Lower lobe of right lung (tissue), 2 donors: ENCODE measurements at regions not wholly inside any gene's neighbourhood (a gene's known extent, or its start where the extent isn't known, plus 50 kb on each side); places are given as distances from the start of the nearest gene placed in this dataset.

Experiments
- ATAC-seq, 2 donors: fragments of 200-7000 bp; cut with Tn5 transposase; one replicate each; pipeline ENCODE4 v1.9.1; 2020 to 2022; ENCODE audit warnings: mild to moderate bottlenecking in 2 of 2, moderate library complexity in 2 of 2
- DNase-seq: peaks from one replicate; pipeline ENCODE4 v3.0.0-alpha.2; 2020
- H3K27ac ChIP-seq: fragments of 200-600 bp; one replicate; pipeline ENCODE4 v1.8.0; 2022
- H3K27me3 ChIP-seq: fragments of 200-600 bp; one replicate; pipeline ENCODE4 v1.8.0; 2022; ENCODE audit warnings: low read depth
- H3K36me3 ChIP-seq: fragments of 200-600 bp; one replicate; pipeline ENCODE4 v1.8.0; 2022; ENCODE audit warnings: mild to moderate bottlenecking
- H3K4me1 ChIP-seq: fragments of 200-600 bp; one replicate; pipeline ENCODE4 v1.8.0; 2022
- H3K4me3 ChIP-seq: fragments of 200-600 bp; one replicate; pipeline ENCODE4 v1.8.0; 2022; ENCODE audit warnings: mild to moderate bottlenecking
- H3K9me3 ChIP-seq: fragments of 200-600 bp; one replicate; pipeline ENCODE4 v1.8.0; 2022
- CTCF ChIP-seq: fragments of 200-600 bp; IDR thresholded peaks from one replicate; pipeline ENCODE4 v1.8.0; 2022; ENCODE audit warnings: antibody characterized with exemption, mild to moderate bottlenecking
- intact Hi-C: fragments of 100-400 bp; cut with DNase I; formaldehyde crosslinking; loops from one replicate; pipeline ENCODE4 v1.11.0; 2022
- donor health status: DM: no; HTN: yes; CAD: no; lungs with severe emphysema.

DNA sequence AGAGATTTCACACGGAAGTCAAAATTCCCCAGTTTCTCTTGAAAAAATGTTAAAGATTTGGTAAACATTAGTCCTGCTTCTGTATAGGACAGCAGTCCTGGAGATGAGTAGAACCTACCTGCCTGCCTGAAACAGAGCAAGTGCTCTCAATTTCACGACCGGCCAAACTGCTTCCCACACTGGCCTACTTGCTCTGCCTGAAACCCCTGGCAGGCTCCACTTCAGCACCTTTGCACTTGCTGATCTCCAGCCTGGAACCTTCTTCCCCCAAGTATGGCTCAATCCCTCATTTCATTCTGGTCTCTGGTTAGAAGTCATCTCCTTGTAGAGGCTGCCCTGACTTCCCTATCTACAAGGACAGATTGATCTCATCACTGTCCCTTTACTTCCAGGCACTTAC lies 271.4 kb downstream of the DLEU7 start:
- H3K36me3 ChIP-seq: no peaks in the 10 kb centered on the region
- DNase-seq (no peak), ATAC-seq (no peak)
- TF ChIP-seq CTCF: no peak
- H3K27ac ChIP-seq: no peak overlapping the region
- intact Hi-C loops: no loop called here
- H3K4me3 ChIP-seq: no peak overlapping the region
- peaks cover under 1% of the 10 kb centered on the region for H3K9me3 ChIP-seq
- H3K4me1 ChIP-seq: no peaks in the 10 kb centered on the region
- no peaks in the 10 kb centered on the region for H3K27me3 ChIP-seq

GRCh38 chr13:50573066-50573465 lies 270.4 kb downstream of the DLEU7 start:
- ATAC-seq: no peak
- H3K9me3 ChIP-seq: no peaks in the 10 kb centered on the region
- H3K27ac ChIP-seq: no peak overlapping the region
- DNase-seq: no peak
- intact Hi-C loops: no loop called here
- no peaks in the 10 kb centered on the region for H3K27me3 ChIP-seq
- H3K4me1 ChIP-seq: no peaks in the 10 kb centered on the region
- no peak for TF ChIP-seq CTCF
- H3K4me3 ChIP-seq: no peak overlapping the region
- H3K36me3 ChIP-seq: no peaks in the 10 kb centered on the region

DNA sequence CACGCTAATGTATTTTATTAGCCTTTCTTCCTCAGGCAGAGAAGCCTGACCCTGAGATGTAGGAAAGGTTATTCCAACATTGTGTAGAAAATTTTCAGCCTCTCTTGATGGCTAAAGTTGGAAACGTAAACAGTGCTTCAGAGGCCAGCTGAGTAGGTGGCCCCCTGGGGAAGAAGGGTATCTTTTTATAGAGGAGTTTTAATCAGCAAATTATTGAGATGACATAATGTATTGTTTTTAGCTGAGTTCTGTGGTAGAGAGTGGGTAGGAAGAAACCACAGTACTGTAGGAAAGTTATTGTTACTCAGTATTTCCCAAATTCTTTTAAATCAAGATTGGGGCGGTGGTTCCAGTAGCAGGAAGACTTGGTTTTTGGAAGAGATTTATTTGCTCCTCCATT lies 268.8 kb downstream of the DLEU7 start:
- Histone ChIP-seq H3K27me3 (no peaks in the 10 kb centered on the region), H3K4me3 (no peak overlapping the region), H3K36me3 (no peaks in the 10 kb centered on the region), H3K4me1 (no peaks in the 10 kb centered on the region), H3K27ac (no peak overlapping the region), H3K9me3 (no peaks in the 10 kb centered on the region)
- TF ChIP-seq CTCF: no peak
- intact Hi-C loops: no loop called here
- DNase-seq (no peak), ATAC-seq (no peak)

- TF ChIP-seq CTCF: no peak
- Histone ChIP-seq H3K9me3 (no peaks in the 10 kb centered on the region), H3K36me3 (no peaks in the 10 kb centered on the region), H3K4me3 (no peak overlapping the region), H3K27me3 (no peaks in the 10 kb centered on the region), H3K4me1 (no peaks in the 10 kb centered on the region), H3K27ac (no peak overlapping the region)
- intact Hi-C loops: no loop called here
- ATAC-seq (no peak), DNase-seq (no peak)
These were observed 268.4 kb downstream of the DLEU7 start for GRCh38 chr13:50575138-50575537.

DNA sequence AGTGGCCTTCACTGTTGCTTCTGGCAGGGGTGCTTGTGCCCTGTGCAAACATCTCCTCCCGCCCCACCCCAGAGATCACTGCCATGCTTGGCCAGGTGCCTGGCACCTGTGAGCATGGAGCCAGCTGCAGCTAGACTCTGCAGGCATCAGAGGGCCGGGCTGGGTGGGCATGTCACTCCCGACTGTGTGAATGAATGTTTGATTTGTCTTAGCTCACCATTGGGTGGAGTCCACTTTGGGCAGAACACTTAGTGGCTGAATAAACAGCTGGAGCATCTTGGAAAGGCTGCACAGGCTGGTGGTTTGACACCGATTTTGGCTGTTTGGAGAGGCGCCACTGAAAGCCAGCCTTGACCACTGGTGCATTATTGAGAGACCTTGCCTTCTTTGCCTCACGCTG lies 267.3 kb downstream of the DLEU7 start:
- no peak overlapping the region for H3K4me3 ChIP-seq
- DNase-seq (peak; percentile 71), ATAC-seq (peak; percentile 75 to 87)
- H3K36me3 ChIP-seq: no peaks in the 10 kb centered on the region
- H3K27ac ChIP-seq: no peak overlapping the region
- H3K4me1 ChIP-seq: no peaks in the 10 kb centered on the region
- no peaks in the 10 kb centered on the region for H3K27me3 ChIP-seq
- intact Hi-C loops: no loop called here
- no peaks in the 10 kb centered on the region for H3K9me3 ChIP-seq
- TF ChIP-seq CTCF: no peak

DNA sequence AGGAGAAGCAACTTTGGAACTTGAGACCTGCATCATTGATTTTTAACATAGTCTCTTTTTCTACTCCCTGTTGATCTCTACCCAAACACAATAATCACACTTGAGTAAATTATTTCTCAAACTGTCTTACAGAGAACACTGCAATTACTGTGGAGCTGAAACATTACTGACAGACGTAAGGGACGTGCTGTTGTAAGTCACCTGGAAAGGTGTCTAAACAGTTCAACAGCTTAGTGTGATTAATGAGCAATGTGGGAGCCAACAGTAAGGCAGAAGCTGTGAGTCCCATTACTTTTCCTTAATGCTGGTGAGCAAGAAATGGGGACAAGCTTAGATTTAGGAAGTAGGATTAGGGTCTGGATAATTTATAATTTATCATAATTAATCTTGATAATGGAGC lies 265.7 kb downstream of the DLEU7 start:
- intact Hi-C loops: no loop called here
- no peak overlapping the region for H3K4me3 ChIP-seq
- no peak overlapping the region for H3K27ac ChIP-seq
- H3K9me3 ChIP-seq: no peaks in the 10 kb centered on the region
- H3K27me3 ChIP-seq: no peaks in the 10 kb centered on the region
- no peaks in the 10 kb centered on the region for H3K36me3 ChIP-seq
- TF ChIP-seq CTCF: no peak
- no peaks in the 10 kb centered on the region for H3K4me1 ChIP-seq
- no peak for ATAC-seq
- DNase-seq: no peak
